H9 (cell line): ENCODE measurements at regions not wholly inside any gene's neighbourhood (a gene's known extent, or its start where the extent isn't known, plus 50 kb on each side); places are given as distances from the start of the nearest gene placed in this dataset.

Experiments used
- DNase-seq: peaks from one replicate; pipeline ENCODE4 v3.0.0-alpha.2; 2017
- H2AFZ ChIP-seq: one replicate; pipeline ENCODE4 v1.6.1; 2013; ENCODE audit warnings: mild to moderate bottlenecking, low read length, control low read depth, moderate library complexity
- H2AK5ac ChIP-seq: 2 replicates; pipeline ENCODE4 v1.6.1; 2013; ENCODE audit warnings: low read length, control low read depth, mixed read lengths; ENCODE audit not compliant: insufficient read length
- H2BK120ac ChIP-seq: one replicate; pipeline ENCODE4 v1.6.1; 2013; ENCODE audit warnings: low read depth, mild to moderate bottlenecking, low read length, control low read depth, inconsistent platforms; ENCODE audit not compliant: poor library complexity, severe bottlenecking
- H2BK12ac ChIP-seq: 2 replicates; pipeline ENCODE4 v1.6.1; 2013; ENCODE audit warnings: low read length, control low read depth, mixed read lengths, low read depth; ENCODE audit not compliant: insufficient read length
- H2BK15ac ChIP-seq: 2 replicates; pipeline ENCODE4 v1.6.1; 2013; ENCODE audit warnings: low read depth, low read length, control low read depth
- H2BK20ac ChIP-seq: one replicate; pipeline ENCODE4 v1.6.1; 2013; ENCODE audit warnings: low read depth, mild to moderate bottlenecking, low read length, control low read depth, inconsistent platforms; ENCODE audit not compliant: poor library complexity, severe bottlenecking
- H2BK5ac ChIP-seq: 2 replicates; pipeline ENCODE4 v1.6.1; 2013; ENCODE audit warnings: low read length, control low read depth, mixed read lengths; ENCODE audit not compliant: insufficient read length
- H3K14ac ChIP-seq: 2 replicates; pipeline ENCODE4 v1.6.1; 2013; ENCODE audit warnings: low read length, control low read depth; ENCODE audit not compliant: insufficient read depth
- H3K18ac ChIP-seq: 2 replicates; pipeline ENCODE4 v1.6.1; 2013; ENCODE audit warnings: low read depth, mild to moderate bottlenecking, mixed read lengths, low read length, control low read depth; ENCODE audit not compliant: insufficient read length
- H3K23ac ChIP-seq: 2 replicates; pipeline ENCODE4 v1.6.1; 2013; ENCODE audit warnings: low read length, control low read depth, mixed read lengths, low read depth; ENCODE audit not compliant: insufficient read length
- H3K23me2 ChIP-seq: 2 replicates; pipeline ENCODE4 v1.6.1; 2013; ENCODE audit warnings: low read depth, mild to moderate bottlenecking, mixed read lengths, low read length, control low read depth; ENCODE audit not compliant: insufficient read length, poor library complexity, severe bottlenecking
- H3K27ac ChIP-seq: 2 replicates; pipeline ENCODE4 v1.5.1; 2013; ENCODE audit warnings: low read length, control low read depth, mixed read lengths, low read depth; ENCODE audit not compliant: insufficient read length
- H3K27me3 ChIP-seq: 2 replicates; pipeline ENCODE4 v1.6.1; 2013; ENCODE audit warnings: low read length, control low read depth, inconsistent platforms; ENCODE audit not compliant: insufficient read depth
- H3K4ac ChIP-seq: 2 replicates; pipeline ENCODE4 v1.6.1; 2013; ENCODE audit warnings: low read depth, mild to moderate bottlenecking, control low read depth, inconsistent platforms, low read length, moderate library complexity
- H3K4me1 ChIP-seq: 2 replicates; pipeline ENCODE4 v1.6.1; 2013; ENCODE audit warnings: low read length, control low read depth, inconsistent platforms; ENCODE audit not compliant: insufficient read depth
- H3K4me2 ChIP-seq: 2 replicates; pipeline ENCODE4 v1.6.1; 2013; ENCODE audit warnings: low read length, control low read depth, mixed read lengths; ENCODE audit not compliant: insufficient read length, insufficient read depth
- H3K56ac ChIP-seq: 2 replicates; pipeline ENCODE4 v1.6.1; 2013; ENCODE audit warnings: low read depth, mild to moderate bottlenecking, mixed read lengths, low read length, control low read depth; ENCODE audit not compliant: insufficient read length
- H3K79me1 ChIP-seq: 2 replicates; pipeline ENCODE4 v1.6.1; 2013; ENCODE audit warnings: low read depth, mild to moderate bottlenecking, moderate library complexity, low read length, control low read depth, inconsistent platforms; ENCODE audit not compliant: insufficient read depth, poor library complexity, severe bottlenecking
- H3K79me2 ChIP-seq: 2 replicates; pipeline ENCODE4 v1.6.1; 2013; ENCODE audit warnings: low read length, control low read depth, inconsistent platforms; ENCODE audit not compliant: insufficient read depth
- H3K9ac ChIP-seq: 2 replicates; pipeline ENCODE4 v1.6.1; 2013; ENCODE audit warnings: low read length, control low read depth, mixed read lengths; ENCODE audit not compliant: insufficient read length; ENCODE audit errors: extremely low read depth
- H3K9me3 ChIP-seq: one replicate; pipeline ENCODE4 v1.6.1; 2013; ENCODE audit warnings: low read depth, low read length, inconsistent platforms; ENCODE audit not compliant: control insufficient read depth
- H3T11ph ChIP-seq: one replicate; pipeline ENCODE4 v1.6.1; 2013; ENCODE audit warnings: mild to moderate bottlenecking, low read length, control low read depth, inconsistent platforms
- H4K20me1 ChIP-seq: one replicate; pipeline ENCODE4 v1.6.1; 2013; ENCODE audit not compliant: control insufficient read depth, insufficient read length, insufficient read depth
- H4K5ac ChIP-seq: 2 replicates; pipeline ENCODE4 v1.6.1; 2013; ENCODE audit warnings: low read depth, mild to moderate bottlenecking, mixed read lengths, low read length, control low read depth; ENCODE audit not compliant: insufficient read length
- H4K8ac ChIP-seq: replicated peaks from 2 replicates; pipeline ENCODE4 v1.6.1; 2013; ENCODE audit warnings: low read length, control low read depth, mixed read lengths, low read depth; ENCODE audit not compliant: insufficient read length
- H4K91ac ChIP-seq: 2 replicates; pipeline ENCODE4 v1.6.1; 2013; ENCODE audit warnings: low read depth, mild to moderate bottlenecking, moderate library complexity, mixed read lengths, low read length, control low read depth; ENCODE audit not compliant: insufficient read length
- H3K27ac Mint-ChIP-seq, 3 experiments: 2 replicates in 2 of 3; 3 replicates in 1 of 3; pipeline ENCODE4 v1.8.0; 2020 to 2021; ENCODE audit warnings: mixed read lengths in 3 of 3, mild to moderate bottlenecking in 1 of 3, moderate library complexity in 1 of 3
- H3K27me3 Mint-ChIP-seq: 2 replicates; pipeline ENCODE4 v1.8.0; 2021; ENCODE audit warnings: low read depth, mild to moderate bottlenecking, moderate library complexity, mixed read lengths
- H3K36me3 Mint-ChIP-seq, 3 experiments: 2 replicates in 2 of 3; 3 replicates in 1 of 3; pipeline ENCODE4 v1.8.0; 2020 to 2021; ENCODE audit warnings: low read depth in 3 of 3, mixed read lengths in 3 of 3; ENCODE audit not compliant: insufficient read depth in 1 of 3
- H3K4me1 Mint-ChIP-seq, 2 experiments: 2 replicates each; pipeline ENCODE4 v1.8.0; 2020; ENCODE audit warnings: mixed read lengths in 2 of 2
- H3K4me3 Mint-ChIP-seq, 2 experiments: 2 replicates in 1 of 2; 3 replicates in 1 of 2; pipeline ENCODE4 v1.8.0; 2020 to 2021; ENCODE audit warnings: mild to moderate bottlenecking in 2 of 2, mixed read lengths in 2 of 2, moderate library complexity in 1 of 2
- H3K9me3 Mint-ChIP-seq, 2 experiments: 2 replicates in 1 of 2; 3 replicates in 1 of 2; pipeline ENCODE4 v1.8.0; 2020; ENCODE audit warnings: mild to moderate bottlenecking in 2 of 2, mixed read lengths in 2 of 2, moderate library complexity in 1 of 2
- CTCF ChIP-seq: fragments of 200-600 bp; sonication (generic); conservative IDR thresholded peaks from 3 replicates; pipeline ENCODE4 v1.8.0; 2021; ENCODE audit warnings: antibody characterized with exemption, mild to moderate bottlenecking

- Histone ChIP-seq H3K27ac (no peak overlapping the region), H2BK120ac (no peak overlapping the region), H3K23ac (no peak overlapping the region), H3K79me2 (no peaks in the 10 kb centered on the region), H4K20me1 (no peaks in the 10 kb centered on the region), H2BK15ac (no peak overlapping the region), H3K56ac (no peak overlapping the region), H3K79me1 (no peaks in the 10 kb centered on the region), H4K8ac (no peak overlapping the region), H3K4me1 (no peaks in the 10 kb centered on the region), H3K9me3 (no peaks in the 10 kb centered on the region), H2BK12ac (no peak overlapping the region), H3T11ph (no peak overlapping the region), H3K9ac (no peak overlapping the region), H2BK20ac (no peak overlapping the region), H3K27me3 (no peaks in the 10 kb centered on the region), H3K4me2 (no peak overlapping the region), H4K91ac (no peak overlapping the region), H4K5ac (no peak overlapping the region), H3K4ac (no peak overlapping the region), H3K18ac (no peak overlapping the region), H3K14ac (no peak overlapping the region), H2BK5ac (no peak overlapping the region), H2AFZ (no peak overlapping the region), H2AK5ac (no peak overlapping the region), H3K23me2 (no peaks in the 10 kb centered on the region)
- no peak for DNase-seq
- TF ChIP-seq CTCF, result no peak
- no peaks in the 10 kb centered on the region for H3K9me3 Mint-ChIP-seq
- H3K4me1 Mint-ChIP-seq, result no peaks in the 10 kb centered on the region
- H3K27me3 Mint-ChIP-seq, result no peaks in the 10 kb centered on the region; the same call in 1 of the 2 replicates
- H3K36me3 Mint-ChIP-seq, result no peaks in the 10 kb centered on the region
- H3K27ac Mint-ChIP-seq, result no peak overlapping the region
- no peak overlapping the region for H3K4me3 Mint-ChIP-seq
These were observed 877.3 kb upstream of the LRRTM1 start for GRCh38 chr2:81181845-81182244.
